KMS-11 (cell line): ENCODE measurements at regions not wholly inside any gene's neighbourhood (a gene's known extent, or its start where the extent isn't known, plus 50 kb on each side); places are given as distances from the start of the nearest gene placed in this dataset.

Experiments
- H2AFZ ChIP-seq: fragments of 200-600 bp; sonication (generic); 2 replicates; pipeline ENCODE4 v1.6.1; 2016; ENCODE audit warnings: antibody characterized with exemption, mixed run types, low read depth
- H3K27ac ChIP-seq: fragments of 200-600 bp; sonication (generic); 2 replicates; pipeline ENCODE4 v1.6.1; 2016; ENCODE audit warnings: mild to moderate bottlenecking, mixed run types
- H3K27me3 ChIP-seq: fragments of 200-600 bp; sonication (generic); 2 replicates; pipeline ENCODE4 v1.6.1; 2017; ENCODE audit warnings: mild to moderate bottlenecking, low read depth, mixed run types, moderate library complexity; ENCODE audit not compliant: insufficient read depth
- H3K36me3 ChIP-seq: fragments of 200-600 bp; sonication (generic); 2 replicates; pipeline ENCODE4 v1.6.1; 2017; ENCODE audit warnings: mild to moderate bottlenecking, mixed run types; ENCODE audit not compliant: insufficient read depth
- H3K4me1 ChIP-seq: fragments of 200-600 bp; sonication (generic); 2 replicates; pipeline ENCODE4 v1.6.1; 2016; ENCODE audit warnings: mild to moderate bottlenecking, low read depth, mixed run types; ENCODE audit not compliant: poor library complexity, severe bottlenecking
- H3K4me2 ChIP-seq: fragments of 200-600 bp; sonication (generic); 2 replicates; pipeline ENCODE4 v1.7.0; 2016; ENCODE audit warnings: mild to moderate bottlenecking, mixed run types
- H3K4me3 ChIP-seq: fragments of 200-600 bp; sonication (generic); IDR thresholded peaks from 2 replicates; pipeline ENCODE4 v1.6.1; 2017; ENCODE audit warnings: low read depth, low read length, mixed read lengths; ENCODE audit not compliant: insufficient read depth
- H3K79me2 ChIP-seq: fragments of 200-600 bp; sonication (generic); 2 replicates; pipeline ENCODE4 v1.6.1; 2016; ENCODE audit warnings: low read depth, mixed run types; ENCODE audit not compliant: insufficient read depth
- H3K9ac ChIP-seq: fragments of 200-600 bp; sonication (generic); 2 replicates; pipeline ENCODE4 v1.6.1; 2016; ENCODE audit warnings: mild to moderate bottlenecking, mixed run types
- H4K20me1 ChIP-seq: fragments of 200-600 bp; sonication (generic); 2 replicates; pipeline ENCODE4 v1.6.1; 2016; ENCODE audit warnings: mild to moderate bottlenecking, mixed run types; ENCODE audit not compliant: insufficient read depth
- CTCF ChIP-seq: fragments of 200-600 bp; sonication (generic); conservative IDR thresholded peaks from 2 replicates; pipeline ENCODE4 v1.6.1; 2017; ENCODE audit warnings: low read depth, mild to moderate bottlenecking, antibody characterized with exemption, low read length, moderate library complexity, mixed read lengths

- H3K9ac ChIP-seq = no peak overlapping the region
- no peak overlapping the region for H3K27ac ChIP-seq
- no peak overlapping the region for H2AFZ ChIP-seq
- H3K79me2 ChIP-seq = no peaks in the 10 kb centered on the region
- H3K27me3 ChIP-seq = no peaks in the 10 kb centered on the region
- H3K4me1 ChIP-seq = no peaks in the 10 kb centered on the region
- no peaks in the 10 kb centered on the region for H3K36me3 ChIP-seq
- H3K4me2 ChIP-seq = no peak overlapping the region
- no peak overlapping the region for H3K4me3 ChIP-seq
- H4K20me1 ChIP-seq = no peaks in the 10 kb centered on the region
- no peak for TF ChIP-seq CTCF
These were observed 231.9 kb upstream of the HABP2 start for GRCh38 chr10:113320987-113321386.

- Histone ChIP-seq H3K27ac (no peak overlapping the region), H3K9ac (no peak overlapping the region), H2AFZ (no peak overlapping the region), H3K4me1 (no peaks in the 10 kb centered on the region), H3K36me3 (no peaks in the 10 kb centered on the region), H3K4me2 (no peak overlapping the region), H3K4me3 (no peak overlapping the region), H4K20me1 (no peaks in the 10 kb centered on the region), H3K79me2 (no peaks in the 10 kb centered on the region), H3K27me3 (no peaks in the 10 kb centered on the region)
- TF ChIP-seq CTCF = no peak
These were observed 230.0 kb upstream of the HABP2 start for GRCh38 chr10:113322843-113323242.

- TF ChIP-seq CTCF = no peak
- H2AFZ ChIP-seq = no peak overlapping the region
- H3K79me2 ChIP-seq = no peaks in the 10 kb centered on the region
- H3K4me1 ChIP-seq = no peaks in the 10 kb centered on the region
- H3K4me2 ChIP-seq = no peak overlapping the region
- H3K27me3 ChIP-seq = no peaks in the 10 kb centered on the region
- no peaks in the 10 kb centered on the region for H3K36me3 ChIP-seq
- no peak overlapping the region for H3K9ac ChIP-seq
- H3K4me3 ChIP-seq = no peak overlapping the region
- H3K27ac ChIP-seq = no peak overlapping the region
- no peaks in the 10 kb centered on the region for H4K20me1 ChIP-seq
These were observed 228.9 kb upstream of the HABP2 start for GRCh38 chr10:113323985-113324384.

GRCh38 chr10:113326160-113327111, 226.4 kb upstream of the HABP2 start:
- no peak overlapping the region for H3K4me2 ChIP-seq
- no peak overlapping the region for H3K4me3 ChIP-seq
- H4K20me1 ChIP-seq = no peaks in the 10 kb centered on the region
- H2AFZ ChIP-seq = no peak overlapping the region
- no peaks in the 10 kb centered on the region for H3K36me3 ChIP-seq
- no peaks in the 10 kb centered on the region for H3K79me2 ChIP-seq
- H3K27me3 ChIP-seq = no peaks in the 10 kb centered on the region
- H3K4me1 ChIP-seq = no peaks in the 10 kb centered on the region
- no peak overlapping the region for H3K27ac ChIP-seq
- no peak for TF ChIP-seq CTCF
- no peak overlapping the region for H3K9ac ChIP-seq
